ENCODE measurements at regions not wholly inside any gene's neighbourhood (a gene's known extent, or its start where the extent isn't known, plus 50 kb on each side); places are given as distances from the start of the nearest gene placed in this dataset.

DNA sequence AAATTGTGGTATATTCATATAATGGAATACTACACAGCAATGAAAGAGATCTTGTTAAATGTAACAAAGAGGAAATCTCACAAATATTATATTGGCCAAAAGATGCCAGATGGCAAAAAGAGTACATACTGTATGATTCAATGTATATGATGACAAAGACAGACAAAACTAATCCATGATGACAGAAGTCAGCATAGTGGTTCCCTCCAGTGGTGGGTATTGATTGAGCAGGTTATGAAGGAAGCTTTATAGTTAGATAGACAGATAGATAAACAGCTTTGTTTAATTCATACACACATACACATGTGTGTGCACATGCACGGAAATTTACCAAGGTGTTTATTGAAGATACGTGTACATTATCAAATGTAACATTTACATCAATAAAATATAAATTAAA lies 74.4 kb upstream of the SMIM36 start:
- H3K4me1 ChIP-seq (ENCODE audit: control insufficient read depth, insufficient read depth, low read length), result no peaks in the 10 kb centered on the region
- H3K27ac ChIP-seq (ENCODE audit: insufficient read depth, low read depth, low read length, poor library complexity, severe bottlenecking), result no peak overlapping the region
- H3K4me3 ChIP-seq (ENCODE audit: insufficient read depth, low read depth, low read length), result no peak overlapping the region
- no CpG with 5 or more reads among the region's 2 CpGs for WGBS, 2 experiments
- no peaks in the 10 kb centered on the region for H3K9me3 ChIP-seq (ENCODE audit: control insufficient read depth, low read length)
- no peaks in the 10 kb centered on the region for H3K36me3 ChIP-seq (ENCODE audit: control insufficient read depth, insufficient read depth, low read length)
- H3K27me3 ChIP-seq (ENCODE audit: control insufficient read depth, insufficient read depth, low read length, poor library complexity, severe bottlenecking), result no peaks in the 10 kb centered on the region

DNA sequence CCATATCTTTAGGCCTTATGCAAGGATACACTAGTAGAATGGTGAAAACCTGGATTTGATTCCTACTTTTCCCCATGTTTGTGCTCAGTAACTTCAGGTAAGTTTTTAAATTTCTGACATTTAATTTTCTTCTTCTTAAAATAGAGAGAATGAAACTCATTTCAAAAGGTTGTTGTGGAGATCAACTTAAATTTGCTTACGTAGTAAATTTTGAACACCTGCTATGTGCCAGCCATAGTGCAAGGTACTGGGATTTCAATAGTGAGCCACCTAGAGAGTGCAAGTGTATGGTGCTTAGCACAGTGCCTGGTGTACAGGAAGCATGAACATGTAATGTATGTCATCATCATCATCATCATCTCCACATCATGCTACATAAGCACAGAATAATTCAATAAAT lies 73.6 kb upstream of the SMIM36 start:
- Histone ChIP-seq H3K4me1 (ENCODE audit: control insufficient read depth, insufficient read depth, low read length) (no peaks in the 10 kb centered on the region), H3K27me3 (ENCODE audit: control insufficient read depth, insufficient read depth, low read length, poor library complexity, severe bottlenecking) (no peaks in the 10 kb centered on the region)
- WGBS, 2 experiments, result 89 to 97% methylated on average over 1 of the region's 1 CpG

DNA sequence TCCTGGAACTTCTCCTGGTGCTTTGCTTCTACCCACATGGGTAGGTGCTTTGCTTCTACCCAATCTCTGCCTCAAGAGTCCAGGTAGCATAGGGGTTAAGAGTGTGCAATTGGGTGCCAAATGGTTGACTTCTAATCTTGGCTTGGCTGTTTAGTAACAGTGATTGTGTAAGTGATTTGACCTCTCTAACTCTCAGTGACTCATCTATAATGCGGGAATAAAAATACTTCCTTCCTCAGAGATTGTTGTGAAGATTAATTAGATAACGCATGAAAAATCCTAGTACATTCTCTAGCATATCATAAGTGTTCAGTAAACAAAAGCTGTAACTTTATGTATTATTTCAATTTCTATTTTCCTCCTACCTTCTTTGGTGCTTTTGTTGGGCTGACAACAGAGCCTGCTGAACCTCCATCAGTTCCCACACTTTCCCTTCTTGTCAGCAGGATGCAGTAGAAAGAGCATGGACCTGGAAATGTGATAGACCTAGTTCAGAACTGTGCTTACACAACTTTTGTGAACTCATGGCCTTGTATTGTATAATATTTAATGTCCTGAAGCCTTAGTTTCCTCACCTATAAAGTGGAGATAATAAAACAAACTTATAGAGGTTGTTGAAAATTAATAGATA lies 72.9 kb upstream of the SMIM36 start:
- H3K4me3 ChIP-seq (ENCODE audit: insufficient read depth, low read depth, low read length), result no peak overlapping the region
- H3K27me3 ChIP-seq (ENCODE audit: control insufficient read depth, insufficient read depth, low read length, poor library complexity, severe bottlenecking), result no peaks in the 10 kb centered on the region
- H3K4me1 ChIP-seq (ENCODE audit: control insufficient read depth, insufficient read depth, low read length), result no peaks in the 10 kb centered on the region
- H3K9me3 ChIP-seq (ENCODE audit: control insufficient read depth, low read length), result no peaks in the 10 kb centered on the region
- no peaks in the 10 kb centered on the region for H3K36me3 ChIP-seq (ENCODE audit: control insufficient read depth, insufficient read depth, low read length)
- 100% methylated on average over 1 to 2 of the region's 2 CpGs for WGBS, 2 experiments
- no peak overlapping the region for H3K27ac ChIP-seq (ENCODE audit: insufficient read depth, low read depth, low read length, poor library complexity, severe bottlenecking)

More for the DNA sequence above, 73.6 kb upstream of the SMIM36 start:
- H3K9me3 ChIP-seq (ENCODE audit: control insufficient read depth, low read length), result no peaks in the 10 kb centered on the region
- no peak overlapping the region for H3K27ac ChIP-seq (ENCODE audit: insufficient read depth, low read depth, low read length, poor library complexity, severe bottlenecking)
- no peaks in the 10 kb centered on the region for H3K36me3 ChIP-seq (ENCODE audit: control insufficient read depth, insufficient read depth, low read length)
- H3K4me3 ChIP-seq (ENCODE audit: insufficient read depth, low read depth, low read length), result no peak overlapping the region

DNA sequence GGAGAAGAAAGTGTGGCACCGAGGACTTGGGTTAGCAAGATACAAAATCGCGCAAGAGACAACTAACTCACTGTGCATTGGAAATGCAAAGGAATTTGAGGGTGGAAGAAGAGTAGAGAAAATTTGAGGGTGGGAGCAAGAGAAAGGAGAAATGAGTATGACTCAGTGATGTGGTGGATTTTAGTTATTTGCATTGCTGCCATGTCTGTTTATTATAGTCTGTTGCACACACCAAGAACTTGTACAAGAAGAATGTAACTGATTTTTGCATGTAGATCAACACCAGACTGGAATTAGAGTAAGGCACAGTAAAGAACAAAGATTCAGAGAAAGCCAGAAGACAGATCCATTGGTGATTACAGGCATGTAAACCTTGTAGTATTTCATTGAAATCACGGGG lies 71.6 kb upstream of the SMIM36 start:
- no peaks in the 10 kb centered on the region for H3K9me3 ChIP-seq (ENCODE audit: control insufficient read depth, low read length)
- no peaks in the 10 kb centered on the region for H3K4me1 ChIP-seq (ENCODE audit: control insufficient read depth, insufficient read depth, low read length)
- H3K36me3 ChIP-seq (ENCODE audit: control insufficient read depth, insufficient read depth, low read length), result no peaks in the 10 kb centered on the region
- no peak overlapping the region for H3K4me3 ChIP-seq (ENCODE audit: insufficient read depth, low read depth, low read length)
- no peak overlapping the region for H3K27ac ChIP-seq (ENCODE audit: insufficient read depth, low read depth, low read length, poor library complexity, severe bottlenecking)
- 93 to 95% methylated on average over 4 of the region's 4 CpGs for WGBS, 2 experiments
- no peaks in the 10 kb centered on the region for H3K27me3 ChIP-seq (ENCODE audit: control insufficient read depth, insufficient read depth, low read length, poor library complexity, severe bottlenecking)

DNA sequence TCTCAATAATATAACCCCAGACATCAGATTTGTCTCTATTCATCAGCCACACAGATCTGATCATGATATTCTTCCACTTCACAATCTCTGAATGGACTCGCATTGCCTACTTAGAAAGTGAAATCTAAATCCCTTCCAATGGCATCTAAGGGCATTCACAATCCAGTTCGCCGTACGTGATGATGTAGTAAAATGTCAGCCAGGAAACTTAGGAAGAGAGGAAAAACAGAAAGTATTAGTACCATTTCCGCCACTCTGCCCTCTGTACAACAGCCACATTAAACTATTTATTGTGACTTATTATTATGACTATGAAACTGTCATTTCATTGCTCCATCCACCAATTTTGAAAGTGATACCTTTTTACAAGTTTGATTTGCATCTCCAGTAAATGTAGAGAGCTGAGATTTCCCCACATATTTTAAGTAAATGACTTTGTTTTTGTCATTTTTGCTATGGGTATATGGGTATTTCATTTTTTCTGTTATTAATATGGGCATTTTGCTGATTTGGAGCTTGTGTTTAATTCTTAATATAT lies 69.4 kb upstream of the SMIM36 start:
- H3K4me3 ChIP-seq (ENCODE audit: insufficient read depth, low read depth, low read length), result no peak overlapping the region
- H3K4me1 ChIP-seq (ENCODE audit: control insufficient read depth, insufficient read depth, low read length), result no peaks in the 10 kb centered on the region
- 94 to 97% methylated on average over 4 to 5 of the region's 5 CpGs for WGBS, 2 experiments
- no peaks in the 10 kb centered on the region for H3K36me3 ChIP-seq (ENCODE audit: control insufficient read depth, insufficient read depth, low read length)
- H3K9me3 ChIP-seq (ENCODE audit: control insufficient read depth, low read length), result no peaks in the 10 kb centered on the region
- no peak overlapping the region for H3K27ac ChIP-seq (ENCODE audit: insufficient read depth, low read depth, low read length, poor library complexity, severe bottlenecking)
- H3K27me3 ChIP-seq (ENCODE audit: control insufficient read depth, insufficient read depth, low read length, poor library complexity, severe bottlenecking), result no peaks in the 10 kb centered on the region

DNA sequence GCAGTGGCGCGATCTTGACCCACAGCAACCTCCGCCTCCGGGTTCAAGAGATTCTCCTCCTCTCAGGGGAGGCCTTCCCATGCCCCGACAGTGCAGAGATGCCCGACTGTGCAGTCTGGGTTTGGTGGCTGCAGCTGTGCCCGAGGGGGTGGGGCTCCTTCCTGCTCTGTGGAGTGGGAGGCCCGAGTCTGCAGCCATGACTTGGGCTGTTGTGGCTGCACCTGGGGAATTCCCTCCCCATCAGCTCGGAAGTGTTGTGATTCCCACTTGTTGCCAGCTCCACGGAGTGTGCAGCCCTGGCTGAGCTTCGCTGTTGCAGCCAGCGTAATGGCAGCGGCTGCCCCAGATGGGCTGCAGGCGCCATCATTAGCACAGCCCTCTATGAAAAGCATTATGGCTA lies 66.4 kb upstream of the SMIM36 start:
- H3K4me3 ChIP-seq (ENCODE audit: insufficient read depth, low read depth, low read length), result no peak overlapping the region
- H3K27me3 ChIP-seq (ENCODE audit: control insufficient read depth, insufficient read depth, low read length, poor library complexity, severe bottlenecking), result no peaks in the 10 kb centered on the region
- WGBS, 2 experiments, result 92 to 94% methylated on average over 14 of the region's 14 CpGs
- no peaks in the 10 kb centered on the region for H3K4me1 ChIP-seq (ENCODE audit: control insufficient read depth, insufficient read depth, low read length)
- H3K36me3 ChIP-seq (ENCODE audit: control insufficient read depth, insufficient read depth, low read length), result no peaks in the 10 kb centered on the region
- no peaks in the 10 kb centered on the region for H3K9me3 ChIP-seq (ENCODE audit: control insufficient read depth, low read length)
- no peak overlapping the region for H3K27ac ChIP-seq (ENCODE audit: insufficient read depth, low read depth, low read length, poor library complexity, severe bottlenecking)

DNA sequence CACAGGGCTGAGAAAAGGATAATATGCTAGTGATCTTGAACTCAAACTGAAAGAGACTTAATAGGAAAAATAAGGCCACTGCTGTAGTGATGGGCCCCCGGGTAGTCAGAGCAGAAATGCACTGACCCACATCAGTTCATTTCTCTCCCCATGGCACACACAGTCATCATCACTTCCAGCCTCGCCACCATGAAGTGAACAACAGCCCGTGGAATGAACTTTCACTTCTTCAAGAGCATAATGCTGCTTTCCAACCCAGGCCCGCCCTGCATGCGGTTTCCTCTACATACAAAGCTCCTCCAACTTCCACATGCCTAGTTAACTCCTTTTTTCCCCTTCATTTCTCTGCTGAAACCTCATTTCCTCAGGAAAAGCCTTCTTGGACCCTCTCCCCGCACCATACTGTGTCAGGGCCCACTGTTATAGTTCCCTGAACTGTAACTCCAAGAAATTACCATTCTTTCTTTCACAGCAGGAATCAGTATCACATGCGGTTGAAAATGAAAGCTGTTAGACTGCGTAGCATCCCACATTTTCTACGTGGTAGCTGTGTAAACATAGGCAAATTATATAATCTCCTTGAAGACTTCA lies 65.8 kb upstream of the SMIM36 start:
- H3K27me3 ChIP-seq (ENCODE audit: control insufficient read depth, insufficient read depth, low read length, poor library complexity, severe bottlenecking), result no peaks in the 10 kb centered on the region
- H3K4me1 ChIP-seq (ENCODE audit: control insufficient read depth, insufficient read depth, low read length), result no peaks in the 10 kb centered on the region
- H3K36me3 ChIP-seq (ENCODE audit: control insufficient read depth, insufficient read depth, low read length), result no peaks in the 10 kb centered on the region
- H3K4me3 ChIP-seq (ENCODE audit: insufficient read depth, low read depth, low read length), result no peak overlapping the region
- no peaks in the 10 kb centered on the region for H3K9me3 ChIP-seq (ENCODE audit: control insufficient read depth, low read length)
- H3K27ac ChIP-seq (ENCODE audit: insufficient read depth, low read depth, low read length, poor library complexity, severe bottlenecking), result no peak overlapping the region
- WGBS, 2 experiments, result 87 to 91% methylated on average over 7 to 9 of the region's 9 CpGs

DNA sequence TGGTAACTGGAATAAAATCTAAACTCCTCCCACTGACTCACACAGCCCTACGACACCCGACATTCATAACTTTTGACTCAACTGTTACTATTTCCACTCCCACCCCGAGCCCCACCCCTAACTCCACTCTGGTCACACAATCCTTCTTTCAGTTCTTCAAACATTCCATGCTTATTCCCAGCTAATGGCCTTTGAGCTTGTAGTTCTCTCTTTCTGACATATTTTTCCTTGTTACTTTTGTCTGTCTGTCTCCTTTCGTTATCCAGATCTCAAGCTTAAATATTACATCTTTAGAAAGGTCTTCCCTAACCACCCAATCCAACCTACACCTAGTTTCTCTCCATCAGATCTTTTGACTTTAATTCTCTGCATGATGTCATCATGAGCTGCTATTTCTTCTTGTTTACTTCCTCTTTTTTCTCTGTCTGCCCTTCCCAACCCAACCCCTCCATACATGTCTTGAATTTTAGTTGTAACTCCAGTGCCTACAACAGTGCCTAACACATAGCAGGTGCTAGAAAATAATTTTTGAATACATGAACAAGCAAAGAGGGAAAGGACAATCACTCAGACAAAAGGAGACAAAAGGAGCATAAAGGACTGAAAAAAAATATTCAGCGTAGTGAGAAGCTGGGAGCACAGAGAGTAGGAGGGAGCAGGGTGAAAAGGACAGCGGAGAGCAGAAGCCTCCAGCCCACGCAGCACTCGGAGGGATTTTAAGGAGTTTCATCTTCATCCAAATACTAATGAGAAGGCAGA lies 65.2 kb upstream of the SMIM36 start:
- 88% methylated on average over 8 of the region's 8 CpGs for WGBS, 2 experiments
- Histone ChIP-seq H3K4me3 (ENCODE audit: insufficient read depth, low read depth, low read length) (no peak overlapping the region), H3K9me3 (ENCODE audit: control insufficient read depth, low read length) (no peaks in the 10 kb centered on the region), H3K36me3 (ENCODE audit: control insufficient read depth, insufficient read depth, low read length) (no peaks in the 10 kb centered on the region), H3K4me1 (ENCODE audit: control insufficient read depth, insufficient read depth, low read length) (no peaks in the 10 kb centered on the region), H3K27me3 (ENCODE audit: control insufficient read depth, insufficient read depth, low read length, poor library complexity, severe bottlenecking) (no peaks in the 10 kb centered on the region), H3K27ac (ENCODE audit: insufficient read depth, low read depth, low read length, poor library complexity, severe bottlenecking) (no peak overlapping the region)

DNA sequence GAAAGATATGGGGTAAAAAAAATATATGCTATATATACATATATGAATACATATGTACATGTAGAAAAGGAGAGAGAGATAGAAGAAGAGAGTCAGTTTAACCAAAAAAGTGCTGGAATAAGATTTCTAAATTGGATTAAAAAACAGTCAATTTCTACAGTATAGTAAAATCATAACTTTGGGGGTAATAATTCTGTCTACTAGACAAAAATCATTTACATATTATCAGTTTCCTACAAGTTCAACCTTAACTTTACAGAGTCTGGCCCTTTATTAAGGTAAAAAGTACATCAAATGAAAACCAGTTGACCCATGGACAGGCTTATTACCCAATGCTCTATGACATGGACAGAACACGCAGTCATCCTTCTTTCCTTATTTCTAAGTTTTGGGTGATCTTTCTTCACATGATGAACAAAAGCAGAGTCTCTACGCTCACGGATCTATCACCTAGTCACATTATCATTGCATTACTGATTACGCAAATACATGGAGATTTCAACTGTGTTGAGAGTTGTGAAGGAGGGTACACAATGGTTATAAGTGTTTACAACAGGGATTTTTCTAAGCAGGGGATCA lies 63.9 kb upstream of the SMIM36 start:
- no peaks in the 10 kb centered on the region for H3K27me3 ChIP-seq (ENCODE audit: control insufficient read depth, insufficient read depth, low read length, poor library complexity, severe bottlenecking)
- no peak overlapping the region for H3K27ac ChIP-seq (ENCODE audit: insufficient read depth, low read depth, low read length, poor library complexity, severe bottlenecking)
- H3K9me3 ChIP-seq (ENCODE audit: control insufficient read depth, low read length), result no peaks in the 10 kb centered on the region
- no peaks in the 10 kb centered on the region for H3K4me1 ChIP-seq (ENCODE audit: control insufficient read depth, insufficient read depth, low read length)
- WGBS, 2 experiments, result 92 to 94% methylated on average over 2 of the region's 4 CpGs
- H3K36me3 ChIP-seq (ENCODE audit: control insufficient read depth, insufficient read depth, low read length), result no peaks in the 10 kb centered on the region
- H3K4me3 ChIP-seq (ENCODE audit: insufficient read depth, low read depth, low read length), result no peak overlapping the region

DNA sequence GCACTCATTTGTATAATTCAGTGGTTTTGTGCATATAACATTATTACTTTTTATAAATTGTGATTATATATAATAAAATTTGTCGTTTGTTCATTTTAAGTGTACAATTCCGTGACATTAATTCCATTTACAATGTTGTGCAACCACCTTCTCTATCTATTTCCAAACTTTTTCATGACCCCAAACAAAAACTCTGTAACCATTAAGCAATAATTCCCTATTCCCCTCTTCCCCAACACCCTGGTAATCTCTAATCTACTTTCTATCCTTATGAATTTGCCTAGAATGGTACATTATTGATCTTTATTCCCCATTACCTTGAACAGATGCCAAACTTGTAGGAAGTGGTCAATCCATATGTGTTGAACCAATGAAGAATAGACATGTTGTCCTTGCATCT lies 61.3 kb upstream of the SMIM36 start:
- Histone ChIP-seq H3K36me3 (ENCODE audit: control insufficient read depth, insufficient read depth, low read length) (no peaks in the 10 kb centered on the region), H3K27ac (ENCODE audit: insufficient read depth, low read depth, low read length, poor library complexity, severe bottlenecking) (no peak overlapping the region), H3K27me3 (ENCODE audit: control insufficient read depth, insufficient read depth, low read length, poor library complexity, severe bottlenecking) (no peaks in the 10 kb centered on the region), H3K9me3 (ENCODE audit: control insufficient read depth, low read length) (no peaks in the 10 kb centered on the region), H3K4me1 (ENCODE audit: control insufficient read depth, insufficient read depth, low read length) (peaks cover 2% of the 10 kb centered on the region), H3K4me3 (ENCODE audit: insufficient read depth, low read depth, low read length) (no peak overlapping the region)
- 100% methylated on average over 2 of the region's 2 CpGs for WGBS, 2 experiments

Data from ectodermal cell (in vitro differentiated cells).